ENCODE measurements at regions not wholly inside any gene's neighbourhood (a gene's known extent, or its start where the extent isn't known, plus 50 kb on each side); places are given as distances from the start of the nearest gene placed in this dataset.

DNA sequence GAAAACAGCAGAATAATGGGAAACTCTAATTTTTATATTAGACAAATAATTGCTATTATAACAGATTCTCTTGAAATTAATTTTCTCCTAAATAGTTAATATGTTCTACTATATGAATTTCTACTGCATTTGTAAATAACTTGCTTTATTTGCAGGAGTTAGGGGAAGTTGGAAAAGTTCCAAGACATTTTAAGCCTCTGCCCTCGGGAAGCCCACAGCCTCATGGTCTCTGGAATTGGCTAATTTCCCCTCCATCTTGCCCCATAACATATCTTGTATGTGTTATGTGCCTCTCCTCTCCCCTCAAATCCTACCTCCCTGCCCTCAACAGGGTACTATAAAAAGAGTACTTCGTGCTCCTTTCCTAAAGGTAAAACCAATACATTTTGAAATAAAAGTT is 271.4 kb upstream of the NR5A2 start:
- TF ChIP-seq PPARA (CRISPR knock-in tag; IDR thresholded peaks at IDR 0.05; ENCODE audit: borderline replicate concordance) (no peak), ZNF70 (CRISPR knock-in tag; IDR thresholded peaks at IDR 0.05) (no peak)
- TF ChIP-seq, protein P1, sequence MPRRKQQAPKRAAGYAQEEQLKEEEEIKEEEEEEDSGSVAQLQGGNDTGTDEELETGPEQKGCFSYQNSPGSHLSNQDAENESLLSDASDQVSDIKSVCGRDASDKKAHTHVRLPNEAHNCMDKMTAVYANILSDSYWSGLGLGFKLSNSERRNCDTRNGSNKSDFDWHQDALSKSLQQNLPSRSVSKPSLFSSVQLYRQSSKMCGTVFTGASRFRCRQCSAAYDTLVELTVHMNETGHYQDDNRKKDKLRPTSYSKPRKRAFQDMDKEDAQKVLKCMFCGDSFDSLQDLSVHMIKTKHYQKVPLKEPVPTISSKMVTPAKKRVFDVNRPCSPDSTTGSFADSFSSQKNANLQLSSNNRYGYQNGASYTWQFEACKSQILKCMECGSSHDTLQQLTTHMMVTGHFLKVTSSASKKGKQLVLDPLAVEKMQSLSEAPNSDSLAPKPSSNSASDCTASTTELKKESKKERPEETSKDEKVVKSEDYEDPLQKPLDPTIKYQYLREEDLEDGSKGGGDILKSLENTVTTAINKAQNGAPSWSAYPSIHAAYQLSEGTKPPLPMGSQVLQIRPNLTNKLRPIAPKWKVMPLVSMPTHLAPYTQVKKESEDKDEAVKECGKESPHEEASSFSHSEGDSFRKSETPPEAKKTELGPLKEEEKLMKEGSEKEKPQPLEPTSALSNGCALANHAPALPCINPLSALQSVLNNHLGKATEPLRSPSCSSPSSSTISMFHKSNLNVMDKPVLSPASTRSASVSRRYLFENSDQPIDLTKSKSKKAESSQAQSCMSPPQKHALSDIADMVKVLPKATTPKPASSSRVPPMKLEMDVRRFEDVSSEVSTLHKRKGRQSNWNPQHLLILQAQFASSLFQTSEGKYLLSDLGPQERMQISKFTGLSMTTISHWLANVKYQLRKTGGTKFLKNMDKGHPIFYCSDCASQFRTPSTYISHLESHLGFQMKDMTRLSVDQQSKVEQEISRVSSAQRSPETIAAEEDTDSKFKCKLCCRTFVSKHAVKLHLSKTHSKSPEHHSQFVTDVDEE (CRISPR knock-in tag; IDR thresholded peaks at IDR 0.05) = no peak
